GM23248 (cell line): ENCODE measurements at regions not wholly inside any gene's neighbourhood (a gene's known extent, or its start where the extent isn't known, plus 50 kb on each side); places are given as distances from the start of the nearest gene placed in this dataset.
A peak's percentile ranks its signal among the peaks of the same experiment; 100 is the strongest.
"Not testable (repeated sequence)": the region's sequence is repeated elsewhere in the genome, so short reads cannot be mapped to it uniquely, and the experiment has no call there.

Experiments used
- DNase-seq: peaks from one replicate; pipeline ENCODE4 v3.0.0-alpha.2; 2015
- H2AFZ ChIP-seq: fragments of 200-600 bp; sonication (generic); 2 replicates; pipeline ENCODE4 v1.6.1; 2016; ENCODE audit warnings: antibody characterized with exemption
- H3F3A ChIP-seq: fragments of 200-600 bp; sonication (generic); 2 replicates; pipeline ENCODE4 v1.6.1; 2016; ENCODE audit warnings: mild to moderate bottlenecking, antibody characterized with exemption, mixed run types; ENCODE audit not compliant: insufficient read depth
- H3K27ac ChIP-seq: fragments of 200-600 bp; sonication (generic); 2 replicates; pipeline ENCODE4 v1.5.1; 2016; ENCODE audit warnings: mild to moderate bottlenecking
- H3K27me3 ChIP-seq: fragments of 200-600 bp; sonication (generic); replicated peaks from 2 replicates; pipeline ENCODE4 v1.6.1; 2016; ENCODE audit warnings: mild to moderate bottlenecking; ENCODE audit not compliant: insufficient read depth
- H3K36me3 ChIP-seq: fragments of 200-600 bp; sonication (generic); 2 replicates; pipeline ENCODE4 v1.6.1; 2016; ENCODE audit warnings: low read depth, mild to moderate bottlenecking
- H3K4me1 ChIP-seq: fragments of 200-600 bp; sonication (generic); 2 replicates; pipeline ENCODE4 v1.6.1; 2016; ENCODE audit warnings: mild to moderate bottlenecking; ENCODE audit not compliant: insufficient read depth
- H3K4me2 ChIP-seq: fragments of 200-600 bp; sonication (generic); one replicate; pipeline ENCODE4 v1.6.1; 2016; ENCODE audit warnings: mild to moderate bottlenecking; ENCODE audit not compliant: unreplicated experiment
- H3K4me3 ChIP-seq: fragments of 200-600 bp; sonication (generic); 2 replicates; pipeline ENCODE4 v1.5.1; 2016; ENCODE audit warnings: mild to moderate bottlenecking
- H3K79me2 ChIP-seq: fragments of 200-600 bp; sonication (generic); 2 replicates; pipeline ENCODE4 v1.6.1; 2016; ENCODE audit warnings: mild to moderate bottlenecking; ENCODE audit not compliant: insufficient read depth
- H3K9ac ChIP-seq: fragments of 200-600 bp; sonication (generic); 2 replicates; pipeline ENCODE4 v1.6.1; 2016; ENCODE audit warnings: mild to moderate bottlenecking
- H3K9me2 ChIP-seq: fragments of 200-600 bp; sonication (generic); 2 replicates; pipeline ENCODE4 v1.6.1; 2016; ENCODE audit warnings: mixed run types, mild to moderate bottlenecking, moderate library complexity; ENCODE audit not compliant: insufficient read depth
- H3K9me3 ChIP-seq: fragments of 200-600 bp; sonication (generic); one replicate; pipeline ENCODE4 v1.6.1; 2017; ENCODE audit warnings: low read depth
- H4K20me1 ChIP-seq: fragments of 200-600 bp; sonication (generic); 2 replicates; pipeline ENCODE4 v1.6.0; 2016; ENCODE audit not compliant: insufficient read depth
- EZH2 ChIP-seq: fragments of 200-600 bp; sonication (generic); IDR thresholded peaks from 2 replicates; pipeline ENCODE4 v1.6.1; 2018; ENCODE audit warnings: antibody characterized with exemption, mild to moderate bottlenecking; ENCODE audit not compliant: insufficient read depth, poor library complexity, severe bottlenecking
- EZH2phosphoT487 ChIP-seq: fragments of 200-600 bp; sonication (generic); IDR thresholded peaks from 2 replicates; pipeline ENCODE4 v1.6.1; 2018; ENCODE audit warnings: antibody characterized with exemption, moderate library complexity, mild to moderate bottlenecking, low read depth; ENCODE audit not compliant: insufficient read depth
- WGBS, 2 experiments: methylation state at CpG; one replicate each; pipeline ENCODE4 v1.1.6; 2015 to 2017; ENCODE audit warnings: low lambda C conversion rate in 2 of 2, low coverage in 1 of 2; ENCODE audit errors: missing lambda C conversion rate in 2 of 2; 5-methylcytosine and 5-hydroxymethylcytosine counted together
- in situ Hi-C: fragments of 300-500 bp; cut with MboI; formaldehyde crosslinking; loops from 2 replicates; pipeline ENCODE4 v1.15.0; 2020

DNA sequence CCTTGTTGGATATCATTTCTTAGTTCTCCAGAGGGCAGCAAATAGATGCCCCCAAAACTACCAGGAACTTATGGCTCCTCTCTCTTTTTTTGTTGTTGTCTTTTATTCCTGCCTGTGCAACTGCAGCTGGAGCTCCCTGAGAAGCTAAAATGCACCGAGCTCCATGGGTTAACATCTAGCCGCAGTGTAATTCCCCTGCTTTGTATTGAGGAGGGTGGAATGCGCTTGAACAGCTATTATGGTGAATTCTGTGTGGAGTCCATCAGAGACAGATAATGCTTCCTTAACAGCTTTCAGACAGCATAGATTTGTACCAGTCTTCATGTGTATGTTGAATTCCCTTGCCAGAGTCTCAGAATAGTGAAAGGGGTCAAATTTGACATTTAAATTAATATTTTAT is 475.2 kb upstream of the FRG2C start:
- no peak overlapping the region for H3K27ac ChIP-seq

DNA sequence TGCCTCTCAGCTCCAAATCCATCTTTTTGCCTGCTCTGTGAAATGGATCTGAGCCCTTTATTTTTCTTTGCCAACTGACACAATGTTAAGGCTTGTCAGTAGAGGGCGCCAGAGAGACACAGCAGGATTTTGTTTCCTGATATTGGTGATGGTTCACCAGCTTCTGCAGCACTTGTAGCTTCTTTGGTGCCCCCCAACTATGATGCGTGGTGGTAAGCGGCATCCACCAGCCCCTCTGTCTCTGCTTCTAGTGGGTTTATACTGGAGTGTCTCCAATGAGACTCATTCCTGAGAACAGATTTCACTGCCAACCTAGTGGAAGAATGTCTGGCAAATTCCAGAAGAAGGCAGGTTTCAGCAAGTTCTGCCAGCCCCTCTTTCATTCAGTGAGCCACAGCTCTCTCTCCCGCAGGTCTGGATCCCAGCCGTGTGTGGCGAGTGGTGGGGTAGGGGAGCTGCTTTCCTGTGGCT is 471.9 kb upstream of the FRG2C start:
- no peak overlapping the region for H3K27ac ChIP-seq
- DNase-seq = peak; percentile 55
- no peaks in the 10 kb centered on the region for H3K79me2 ChIP-seq
- H2AFZ ChIP-seq = no peak overlapping the region
- no peaks in the 10 kb centered on the region for H3K4me1 ChIP-seq
- no peaks in the 10 kb centered on the region for H3K9me2 ChIP-seq
- TF ChIP-seq EZH2 = no peak
- no peak for TF ChIP-seq EZH2phosphoT487
- H3K9ac ChIP-seq = no peak overlapping the region
- H4K20me1 ChIP-seq = no peaks in the 10 kb centered on the region
- WGBS, 2 experiments = 2 to 9% methylated on average over 6 of the region's 6 CpGs
- no peaks in the 10 kb centered on the region for H3F3A ChIP-seq
- peaks cover 18% of the 10 kb centered on the region for H3K27me3 ChIP-seq
- H3K9me3 ChIP-seq = no peaks in the 10 kb centered on the region
- H3K4me2 ChIP-seq = no peak overlapping the region
- no peaks in the 10 kb centered on the region for H3K36me3 ChIP-seq
- in situ Hi-C loops = no loop called here
- no peak overlapping the region for H3K4me3 ChIP-seq

More for the DNA sequence above, 475.2 kb upstream of the FRG2C start:
- no peaks in the 10 kb centered on the region for H3K9me3 ChIP-seq
- no peaks in the 10 kb centered on the region for H4K20me1 ChIP-seq
- in situ Hi-C loops = no loop called here
- no peaks in the 10 kb centered on the region for H3F3A ChIP-seq
- no peak for DNase-seq
- H3K4me3 ChIP-seq = no peak overlapping the region
- H3K79me2 ChIP-seq = no peaks in the 10 kb centered on the region
- H3K4me1 ChIP-seq = no peaks in the 10 kb centered on the region
- 71 to 75% methylated on average over 3 of the region's 3 CpGs for WGBS, 2 experiments
- no peak overlapping the region for H3K4me2 ChIP-seq
- no peak overlapping the region for H2AFZ ChIP-seq
- H3K36me3 ChIP-seq = no peaks in the 10 kb centered on the region
- TF ChIP-seq EZH2phosphoT487 (no peak), EZH2 (no peak)
- H3K9ac ChIP-seq = no peak overlapping the region
- no peaks in the 10 kb centered on the region for H3K9me2 ChIP-seq
- peaks cover 3% of the 10 kb centered on the region; the same call in 1 of the 2 replicates for H3K27me3 ChIP-seq

DNA sequence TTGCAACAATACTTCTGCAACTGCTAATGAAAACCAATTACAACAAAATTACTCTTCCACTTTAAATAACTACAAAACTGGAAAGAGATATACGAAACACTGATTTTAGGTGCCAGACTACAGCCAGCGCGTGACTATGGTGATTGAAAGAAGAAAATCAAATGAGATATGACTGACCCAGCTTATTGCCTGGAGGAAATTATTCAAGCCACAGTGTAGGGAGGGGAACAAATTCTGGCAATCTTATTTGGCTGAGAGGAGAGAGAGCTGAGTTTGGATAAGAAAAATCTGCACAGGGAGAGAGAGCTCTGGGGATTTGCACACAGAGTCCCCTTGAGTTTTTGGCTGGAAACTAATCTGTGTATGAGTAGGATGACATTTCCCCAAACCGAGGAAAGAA is 470.3 kb upstream of the FRG2C start:
- Histone ChIP-seq H3K9me3 (no peaks in the 10 kb centered on the region), H3K4me1 (no peaks in the 10 kb centered on the region), H4K20me1 (no peaks in the 10 kb centered on the region), H2AFZ (no peak overlapping the region), H3K9me2 (no peaks in the 10 kb centered on the region), H3K27me3 (peaks cover 24% of the 10 kb centered on the region), H3K36me3 (no peaks in the 10 kb centered on the region), H3K4me3 (no peak overlapping the region), H3K4me2 (no peak overlapping the region), H3K79me2 (no peaks in the 10 kb centered on the region), H3K9ac (no peak overlapping the region), H3F3A (no peaks in the 10 kb centered on the region), H3K27ac (no peak overlapping the region)
- TF ChIP-seq EZH2 = no peak
- no peak for TF ChIP-seq EZH2phosphoT487
- in situ Hi-C loops = no loop called here
- DNase-seq = no peak
- 4 to 7% methylated on average over 4 of the region's 4 CpGs for WGBS, 2 experiments

DNA sequence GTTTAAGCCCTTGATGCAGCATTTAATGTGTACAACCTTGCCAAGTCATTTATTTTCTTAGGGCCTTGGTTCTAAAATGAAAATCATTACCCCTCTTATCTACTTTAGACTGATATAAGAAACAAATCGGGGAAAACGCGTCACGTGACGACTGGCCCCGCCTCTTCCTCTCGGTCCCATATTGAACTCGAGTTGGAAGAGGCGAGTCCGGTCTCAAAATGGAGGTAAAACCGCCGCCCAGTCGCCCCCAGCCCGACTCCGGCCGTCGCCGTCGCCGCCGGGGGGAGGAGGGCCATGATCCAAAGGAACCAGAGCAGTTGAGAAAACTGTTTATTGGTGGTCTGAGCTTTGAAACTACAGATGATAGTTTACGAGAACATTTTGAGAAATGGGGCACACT is 449.8 kb upstream of the FRG2C start:
- H3K4me2 ChIP-seq, H3F3A ChIP-seq, H3K79me2 ChIP-seq, H3K9me2 ChIP-seq, H3K27ac ChIP-seq, H3K4me3 ChIP-seq, DNase-seq, H4K20me1 ChIP-seq, H3K27me3 ChIP-seq, H3K4me1 ChIP-seq, H3K36me3 ChIP-seq, H3K9ac ChIP-seq, H3K9me3 ChIP-seq, in situ Hi-C loops, H2AFZ ChIP-seq: not testable (repeated sequence)
- WGBS, 2 experiments = 81 to 83% methylated on average over 22 of the region's 22 CpGs

DNA sequence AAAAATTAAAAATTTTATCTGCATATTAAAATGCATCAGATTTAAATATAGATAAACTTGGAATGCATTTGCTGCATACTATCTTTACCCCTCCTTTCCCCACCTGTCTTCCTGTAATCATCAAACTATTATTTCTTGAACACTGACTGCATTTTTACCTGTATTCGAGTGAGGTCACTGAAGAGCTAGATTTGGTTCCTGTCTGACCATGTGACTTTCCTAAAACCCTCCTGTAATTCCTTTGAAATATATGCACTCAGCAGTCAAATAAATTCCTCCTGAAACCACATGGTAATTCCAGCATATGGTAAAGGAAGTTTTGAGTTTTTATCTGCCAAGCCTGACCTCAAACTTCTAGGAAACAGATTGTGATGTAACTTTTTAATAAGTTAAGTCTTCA is 445.6 kb upstream of the FRG2C start:
- Histone ChIP-seq H3K9me2 (no peaks in the 10 kb centered on the region), H3K27me3 (no peaks in the 10 kb centered on the region), H3K4me2 (no peak overlapping the region), H3K4me1 (no peaks in the 10 kb centered on the region), H3K27ac (no peak overlapping the region), H2AFZ (no peak overlapping the region), H3K4me3 (no peak overlapping the region), H3F3A (no peaks in the 10 kb centered on the region), H3K9ac (no peak overlapping the region), H3K9me3 (no peaks in the 10 kb centered on the region), H4K20me1 (no peaks in the 10 kb centered on the region), H3K36me3 (no peaks in the 10 kb centered on the region), H3K79me2 (no peaks in the 10 kb centered on the region)
- 30% methylated on average over 1 of the region's 1 CpG for WGBS, 2 experiments
- in situ Hi-C loops = no loop called here
- TF ChIP-seq EZH2 = no peak
- no peak for TF ChIP-seq EZH2phosphoT487
- no peak for DNase-seq
